Endothelial cell of umbilical vein (primary cell): ENCODE measurements at regions not wholly inside any gene's neighbourhood (a gene's known extent, or its start where the extent isn't known, plus 50 kb on each side); places are given as distances from the start of the nearest gene placed in this dataset.

Source experiments
- EZH2 ChIP-seq: IDR thresholded peaks from 2 replicates; pipeline ENCODE4 v1.6.1; 2012; ENCODE audit warnings: borderline replicate concordance, low read depth, mild to moderate bottlenecking, moderate library complexity, low read length, inconsistent platforms; ENCODE audit not compliant: severe bottlenecking
- FOS ChIP-seq: IDR thresholded peaks from 2 replicates; pipeline ENCODE4 v1.6.1; 2011; ENCODE audit warnings: mild to moderate bottlenecking, low read length, moderate library complexity, borderline replicate concordance; ENCODE audit not compliant: insufficient read depth
- POLR2A ChIP-seq: IDR thresholded peaks from 2 replicates; pipeline ENCODE4 v1.6.1; 2012; ENCODE audit warnings: low read depth, mild to moderate bottlenecking, control low read depth, low read length
- POLR2AphosphoS5 ChIP-seq: IDR thresholded peaks from 2 replicates; pipeline ENCODE4 v1.6.1; 2012; ENCODE audit warnings: low read depth, mild to moderate bottlenecking, control low read depth, low read length, moderate library complexity; ENCODE audit not compliant: insufficient read depth
- TF ChIP-seq, protein P1 (sequence below), 2 donors: IDR thresholded peaks; 1 replicate in 1 of 2; 2 replicates in 1 of 2; pipeline ENCODE4 v1.5.1; 2011; ENCODE audit warnings: low read length in 2 of 2, mild to moderate bottlenecking in 2 of 2, moderate library complexity in 2 of 2, control low read depth in 1 of 2, inconsistent platforms in 1 of 2, low read depth in 1 of 2; ENCODE audit not compliant: insufficient read depth in 1 of 2; ENCODE audit errors: extremely low read depth in 1 of 2
- TF ChIP-seq, protein P2 (sequence below): IDR thresholded peaks from 2 replicates; pipeline ENCODE4 v1.6.1; 2011; ENCODE audit not compliant: insufficient read depth, insufficient read length

DNA sequence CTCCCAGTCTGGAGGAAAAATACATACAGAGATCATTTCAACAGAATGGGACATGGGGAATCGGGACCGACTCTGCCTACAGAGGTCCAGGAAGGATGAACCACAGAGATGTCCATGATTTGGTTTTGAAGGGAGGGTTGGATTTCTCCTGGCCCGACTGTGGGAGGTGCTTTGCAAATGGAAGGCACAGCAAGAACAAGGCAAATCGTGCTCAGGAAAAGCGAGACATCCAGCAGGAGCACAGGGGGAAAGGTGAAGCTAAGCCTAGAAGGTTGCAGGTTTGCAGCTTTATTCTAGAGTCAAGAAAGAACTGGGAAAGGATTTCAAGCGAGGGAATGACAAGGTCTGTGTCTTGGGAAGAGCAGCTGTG, 181.9 kb downstream of the OPA1 start:
- TF ChIP-seq, protein P1, sequence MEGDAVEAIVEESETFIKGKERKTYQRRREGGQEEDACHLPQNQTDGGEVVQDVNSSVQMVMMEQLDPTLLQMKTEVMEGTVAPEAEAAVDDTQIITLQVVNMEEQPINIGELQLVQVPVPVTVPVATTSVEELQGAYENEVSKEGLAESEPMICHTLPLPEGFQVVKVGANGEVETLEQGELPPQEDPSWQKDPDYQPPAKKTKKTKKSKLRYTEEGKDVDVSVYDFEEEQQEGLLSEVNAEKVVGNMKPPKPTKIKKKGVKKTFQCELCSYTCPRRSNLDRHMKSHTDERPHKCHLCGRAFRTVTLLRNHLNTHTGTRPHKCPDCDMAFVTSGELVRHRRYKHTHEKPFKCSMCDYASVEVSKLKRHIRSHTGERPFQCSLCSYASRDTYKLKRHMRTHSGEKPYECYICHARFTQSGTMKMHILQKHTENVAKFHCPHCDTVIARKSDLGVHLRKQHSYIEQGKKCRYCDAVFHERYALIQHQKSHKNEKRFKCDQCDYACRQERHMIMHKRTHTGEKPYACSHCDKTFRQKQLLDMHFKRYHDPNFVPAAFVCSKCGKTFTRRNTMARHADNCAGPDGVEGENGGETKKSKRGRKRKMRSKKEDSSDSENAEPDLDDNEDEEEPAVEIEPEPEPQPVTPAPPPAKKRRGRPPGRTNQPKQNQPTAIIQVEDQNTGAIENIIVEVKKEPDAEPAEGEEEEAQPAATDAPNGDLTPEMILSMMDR (IDR thresholded peaks at IDR 0.05; ENCODE audit: extremely low read depth in 1 of 2, insufficient read depth in 1 of 2, low read depth in 1 of 2, low read length in 2 of 2) = no peak
- TF ChIP-seq POLR2A = no peak
- TF ChIP-seq EZH2 = no peak
- no peak for TF ChIP-seq POLR2AphosphoS5
- TF ChIP-seq, protein P2, sequence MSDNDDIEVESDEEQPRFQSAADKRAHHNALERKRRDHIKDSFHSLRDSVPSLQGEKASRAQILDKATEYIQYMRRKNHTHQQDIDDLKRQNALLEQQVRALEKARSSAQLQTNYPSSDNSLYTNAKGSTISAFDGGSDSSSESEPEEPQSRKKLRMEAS = no peak
- TF ChIP-seq FOS = no peak
